Calu3 (cell line): ENCODE measurements at regions not wholly inside any gene's neighbourhood (a gene's known extent, or its start where the extent isn't known, plus 50 kb on each side); places are given as distances from the start of the nearest gene placed in this dataset.

Experiments
- BruUV-seq: library from RNA; stranded (reverse); fragments of 400-500 nt; replicated peaks from 2 replicates; lab custom pipeline; 2021; lab: Mats Ljungman, UMichigan
- CTCF ChIA-PET: fragments of 300-600 bp; sonication (Branson Sonifier 250); formaldehyde crosslinking; loops from one replicate; lab custom pipeline; 2022; ENCODE audit warnings: antibody characterized with exemption; lab: Charles Lee
- DNase-seq: peaks from one replicate; pipeline ENCODE4 v3.0.0; 2022
- H3K27ac Mint-ChIP-seq: one replicate; pipeline ENCODE4 v1.8.0; 2022; ENCODE audit warnings: mixed read lengths; ENCODE audit not compliant: unreplicated experiment
- H3K27me3 Mint-ChIP-seq: one replicate; pipeline ENCODE4 v1.8.0; 2022; ENCODE audit warnings: mixed read lengths; ENCODE audit not compliant: unreplicated experiment
- H3K36me3 Mint-ChIP-seq: one replicate; pipeline ENCODE4 v1.8.0; 2022; ENCODE audit warnings: mild to moderate bottlenecking, moderate library complexity, mixed read lengths; ENCODE audit not compliant: insufficient read depth, unreplicated experiment
- H3K4me1 Mint-ChIP-seq: one replicate; pipeline ENCODE4 v1.8.0; 2022; ENCODE audit warnings: mild to moderate bottlenecking, low read depth, mixed read lengths; ENCODE audit not compliant: unreplicated experiment
- H3K4me3 Mint-ChIP-seq: one replicate; pipeline ENCODE4 v1.8.0; 2022; ENCODE audit warnings: mild to moderate bottlenecking, low read depth, moderate library complexity, mixed read lengths; ENCODE audit not compliant: unreplicated experiment
- H3K9me3 Mint-ChIP-seq: one replicate; pipeline ENCODE4 v1.8.0; 2022; ENCODE audit warnings: low read depth, mixed read lengths; ENCODE audit not compliant: unreplicated experiment
- intact Hi-C: fragments of 100-400 bp; cut with micrococcal nuclease; formaldehyde crosslinking; loops from one replicate; pipeline ENCODE4 v1.10.0; 2022; ENCODE audit not compliant: unreplicated experiment
- TF ChIP-seq, protein P1 (sequence below): fragments of 200-600 bp; IDR thresholded peaks from one replicate; pipeline ENCODE4 v1.8.0; 2022; ENCODE audit warnings: antibody characterized with exemption; ENCODE audit not compliant: unreplicated experiment

DNA sequence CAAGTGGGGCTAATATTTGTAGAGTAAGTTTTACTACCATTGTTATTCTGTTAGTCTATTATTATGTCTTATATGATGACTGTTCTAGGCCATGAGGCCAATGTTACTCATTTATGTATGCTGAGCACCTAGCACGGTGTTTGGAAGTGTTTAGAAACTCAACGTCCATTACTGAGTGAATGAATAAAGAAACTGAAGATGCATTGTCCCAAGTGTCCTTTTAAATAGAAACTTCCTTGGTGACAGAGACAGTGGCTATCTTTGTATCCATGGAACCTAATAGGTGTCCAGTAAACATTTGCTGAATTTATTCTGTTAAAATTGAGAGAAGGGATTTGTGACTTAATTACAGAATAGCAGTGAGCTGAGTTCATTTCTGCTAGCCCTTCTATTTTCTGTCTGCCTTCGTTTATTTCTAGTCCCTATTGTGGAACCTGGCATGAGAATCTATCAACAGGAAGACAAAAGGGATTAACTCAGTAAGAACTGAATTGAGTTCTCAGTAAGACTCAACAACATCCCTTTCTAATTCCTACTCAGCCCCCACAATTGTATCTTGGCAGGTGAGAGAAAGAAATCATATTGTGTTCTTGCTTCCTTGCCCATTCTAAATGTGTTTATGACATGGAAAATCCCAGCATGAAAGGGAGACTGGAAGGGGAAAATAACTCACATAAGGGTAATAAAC, 246.6 kb upstream of the LRRC3B start:
- BruUV-seq = no TSS peak
- Mint-ChIP-seq H3K27ac (no peak overlapping the region), H3K4me3 (no peak overlapping the region)

DNA sequence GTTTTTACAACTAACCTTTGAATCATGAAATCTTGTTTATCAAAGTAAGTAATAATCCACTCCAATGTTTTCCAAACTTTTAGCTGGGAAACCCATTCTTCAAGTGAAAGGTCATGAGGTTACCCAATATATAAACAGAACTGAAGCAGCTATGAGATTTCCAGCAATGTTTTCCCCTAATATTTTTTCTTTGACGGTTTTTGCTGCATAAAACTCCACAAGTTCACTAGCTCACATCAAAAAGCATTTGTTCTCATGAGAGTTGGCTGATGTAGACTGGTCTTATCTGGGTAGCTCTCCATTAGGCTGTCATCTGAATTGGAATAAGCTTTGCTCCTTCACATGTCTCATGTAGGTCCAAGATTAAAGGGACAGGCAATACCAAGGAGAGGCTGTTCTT, 241.2 kb upstream of the LRRC3B start:
- Mint-ChIP-seq H3K36me3 (no peaks in the 10 kb centered on the region), H3K4me3 (no peak overlapping the region), H3K27me3 (no peaks in the 10 kb centered on the region), H3K27ac (no peak overlapping the region), H3K4me1 (no peaks in the 10 kb centered on the region), H3K9me3 (no peaks in the 10 kb centered on the region)
- no peak for DNase-seq
- no TSS peak for BruUV-seq
- CTCF ChIA-PET = no interaction called here
- intact Hi-C loops = no loop called here
- TF ChIP-seq, protein P1, sequence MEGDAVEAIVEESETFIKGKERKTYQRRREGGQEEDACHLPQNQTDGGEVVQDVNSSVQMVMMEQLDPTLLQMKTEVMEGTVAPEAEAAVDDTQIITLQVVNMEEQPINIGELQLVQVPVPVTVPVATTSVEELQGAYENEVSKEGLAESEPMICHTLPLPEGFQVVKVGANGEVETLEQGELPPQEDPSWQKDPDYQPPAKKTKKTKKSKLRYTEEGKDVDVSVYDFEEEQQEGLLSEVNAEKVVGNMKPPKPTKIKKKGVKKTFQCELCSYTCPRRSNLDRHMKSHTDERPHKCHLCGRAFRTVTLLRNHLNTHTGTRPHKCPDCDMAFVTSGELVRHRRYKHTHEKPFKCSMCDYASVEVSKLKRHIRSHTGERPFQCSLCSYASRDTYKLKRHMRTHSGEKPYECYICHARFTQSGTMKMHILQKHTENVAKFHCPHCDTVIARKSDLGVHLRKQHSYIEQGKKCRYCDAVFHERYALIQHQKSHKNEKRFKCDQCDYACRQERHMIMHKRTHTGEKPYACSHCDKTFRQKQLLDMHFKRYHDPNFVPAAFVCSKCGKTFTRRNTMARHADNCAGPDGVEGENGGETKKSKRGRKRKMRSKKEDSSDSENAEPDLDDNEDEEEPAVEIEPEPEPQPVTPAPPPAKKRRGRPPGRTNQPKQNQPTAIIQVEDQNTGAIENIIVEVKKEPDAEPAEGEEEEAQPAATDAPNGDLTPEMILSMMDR = no peak

More for the DNA sequence above, 246.6 kb upstream of the LRRC3B start:
- CTCF ChIA-PET = no interaction called here
- intact Hi-C loops = no loop called here
- Mint-ChIP-seq H3K36me3 (no peaks in the 10 kb centered on the region), H3K9me3 (peaks cover 6% of the 10 kb centered on the region), H3K4me1 (no peaks in the 10 kb centered on the region), H3K27me3 (no peaks in the 10 kb centered on the region)
- TF ChIP-seq, protein P1 = no peak
- no peak for DNase-seq

GRCh38 chr3:26406636-26407035, 215.9 kb upstream of the LRRC3B start:
- no TSS peak for BruUV-seq
- H3K4me1 Mint-ChIP-seq = no peaks in the 10 kb centered on the region
- no peak for DNase-seq
- H3K36me3 Mint-ChIP-seq = no peaks in the 10 kb centered on the region
- intact Hi-C loops = no loop called here
- H3K27ac Mint-ChIP-seq = no peak overlapping the region
- H3K9me3 Mint-ChIP-seq = peaks cover 7% of the 10 kb centered on the region
- TF ChIP-seq, protein P1 = no peak
- no peak overlapping the region for H3K4me3 Mint-ChIP-seq
- CTCF ChIA-PET = no interaction called here
- H3K27me3 Mint-ChIP-seq = no peaks in the 10 kb centered on the region

DNA sequence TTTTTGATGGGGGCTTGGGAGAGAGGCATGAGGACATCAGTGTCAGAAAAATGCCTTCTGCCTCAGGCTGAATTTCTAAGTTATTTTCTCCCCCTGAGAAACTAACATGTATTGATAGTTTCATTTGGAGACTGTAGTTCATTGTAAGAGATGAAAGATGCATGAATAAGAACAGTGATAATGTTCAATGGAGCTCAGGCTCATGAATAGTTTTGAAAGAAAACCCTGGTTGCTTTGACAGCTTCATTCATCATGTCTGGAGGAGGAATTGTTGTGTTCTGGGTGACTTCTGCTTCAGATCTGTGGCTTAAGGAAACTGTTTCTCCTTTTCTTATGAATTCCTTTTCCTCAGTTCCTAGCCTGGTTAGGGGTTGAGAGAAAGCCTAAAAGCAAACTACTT, 204.0 kb upstream of the LRRC3B start:
- peaks cover 6% of the 10 kb centered on the region for H3K9me3 Mint-ChIP-seq
- no peak overlapping the region for H3K4me3 Mint-ChIP-seq
- H3K27ac Mint-ChIP-seq = no peak overlapping the region
- no peaks in the 10 kb centered on the region for H3K4me1 Mint-ChIP-seq
- intact Hi-C loops = no loop called here
- CTCF ChIA-PET = no interaction called here
- BruUV-seq = no TSS peak
- TF ChIP-seq, protein P1 = no peak
- H3K27me3 Mint-ChIP-seq = no peaks in the 10 kb centered on the region
- no peak for DNase-seq
- no peaks in the 10 kb centered on the region for H3K36me3 Mint-ChIP-seq
